NT2/D1 (cell line): ENCODE measurements at regions not wholly inside any gene's neighbourhood (a gene's known extent, or its start where the extent isn't known, plus 50 kb on each side); places are given as distances from the start of the nearest gene placed in this dataset.

ENCODE experiments used
- DNase-seq: peaks from one replicate; pipeline ENCODE4 v3.0.0-alpha.2; 2011; ENCODE audit warnings: low read depth, low spot score
- H3K27me3 ChIP-seq: 2 replicates; pipeline ENCODE4 v1.6.0; 2011; ENCODE audit warnings: mild to moderate bottlenecking; ENCODE audit not compliant: insufficient read length, insufficient read depth
- H3K36me3 ChIP-seq: 2 replicates; pipeline ENCODE4 v1.6.1; 2011; ENCODE audit warnings: mild to moderate bottlenecking, low read length, mixed read lengths; ENCODE audit not compliant: insufficient read depth, insufficient read length
- H3K4me1 ChIP-seq: 2 replicates; pipeline ENCODE4 v1.5.1; 2011; ENCODE audit not compliant: insufficient read depth, insufficient read length
- H3K4me3 ChIP-seq: 2 replicates; pipeline ENCODE4 v1.5.1; 2011; ENCODE audit warnings: low read depth; ENCODE audit not compliant: insufficient read length
- H3K9ac ChIP-seq: 2 replicates; pipeline ENCODE4 v1.6.0; 2011; ENCODE audit warnings: low read depth; ENCODE audit not compliant: insufficient read length
- H3K9me3 ChIP-seq: 2 replicates; pipeline ENCODE4 v1.5.1; 2011; ENCODE audit warnings: mild to moderate bottlenecking, low read length; ENCODE audit not compliant: insufficient read depth
- SUZ12 ChIP-seq: IDR thresholded peaks from 2 replicates; pipeline ENCODE4 v1.6.1; 2011; ENCODE audit not compliant: insufficient read length, insufficient read depth; ENCODE audit errors: extremely low read depth
- YY1 ChIP-seq: IDR thresholded peaks from 2 replicates; pipeline ENCODE4 v1.6.1; 2011; ENCODE audit not compliant: insufficient read length, insufficient read depth
- ZNF274 ChIP-seq: IDR thresholded peaks from 2 replicates; pipeline ENCODE4 v1.6.1; 2011; ENCODE audit warnings: mild to moderate bottlenecking, low read depth, low read length

DNA sequence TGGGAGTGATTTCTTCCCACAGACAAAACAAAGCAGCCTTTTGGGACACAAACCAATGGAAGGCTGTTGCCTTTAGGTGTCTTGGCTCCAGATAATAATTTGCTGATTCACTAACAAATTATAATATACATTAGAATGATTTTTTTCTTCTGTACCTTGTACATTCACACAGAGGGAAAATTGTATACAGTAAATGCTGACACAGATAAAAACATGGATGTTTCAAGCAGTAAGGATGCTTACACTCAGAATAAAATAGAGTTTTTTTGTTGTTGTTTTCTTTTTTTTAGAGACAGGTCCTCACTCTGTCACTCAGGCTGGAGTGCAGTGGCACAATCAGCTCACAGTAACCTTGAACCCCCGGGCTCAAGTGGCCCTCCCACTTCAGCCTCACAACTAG is 109.2 kb upstream of the TRPC6 start:
- DNase-seq: no peak
- no peaks in the 10 kb centered on the region for H3K9me3 ChIP-seq
- no peak overlapping the region for H3K9ac ChIP-seq
- H3K36me3 ChIP-seq: no peaks in the 10 kb centered on the region
- no peaks in the 10 kb centered on the region for H3K27me3 ChIP-seq
- no peak overlapping the region for H3K4me3 ChIP-seq
- no peaks in the 10 kb centered on the region for H3K4me1 ChIP-seq
- TF ChIP-seq SUZ12: no peak
- TF ChIP-seq ZNF274: no peak
- TF ChIP-seq YY1: no peak

DNA sequence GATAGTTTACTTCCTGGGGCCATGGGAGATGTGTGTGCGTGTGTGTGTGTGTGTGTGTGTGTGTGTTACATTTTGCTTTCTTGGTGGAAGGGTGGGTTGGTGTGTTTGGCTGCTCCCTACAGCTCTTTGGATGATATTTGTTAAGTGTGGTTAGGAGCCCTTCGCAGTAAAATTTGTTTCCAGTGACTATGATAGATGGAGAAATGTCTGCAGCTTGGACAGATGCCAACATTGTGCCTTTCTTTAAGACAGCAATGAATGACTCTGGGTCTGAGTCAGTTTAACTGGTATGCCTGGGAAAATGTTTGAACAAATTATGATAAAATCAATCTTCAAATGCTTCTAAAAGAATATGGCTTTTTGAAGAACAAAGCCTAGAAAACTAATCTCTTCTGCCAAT is 102.7 kb upstream of the TRPC6 start:
- Histone ChIP-seq H3K27me3 (no peaks in the 10 kb centered on the region), H3K9ac (no peak overlapping the region), H3K4me3 (no peak overlapping the region), H3K36me3 (no peaks in the 10 kb centered on the region), H3K9me3 (no peaks in the 10 kb centered on the region), H3K4me1 (no peaks in the 10 kb centered on the region)
- no peak for TF ChIP-seq ZNF274
- TF ChIP-seq YY1: no peak
- TF ChIP-seq SUZ12: no peak
- no peak for DNase-seq

- H3K36me3 ChIP-seq: no peaks in the 10 kb centered on the region
- H3K9me3 ChIP-seq: no peaks in the 10 kb centered on the region
- H3K9ac ChIP-seq: no peak overlapping the region
- DNase-seq: no peak
- no peaks in the 10 kb centered on the region for H3K27me3 ChIP-seq
- no peak overlapping the region for H3K4me3 ChIP-seq
- no peak for TF ChIP-seq ZNF274
- no peak for TF ChIP-seq YY1
- TF ChIP-seq SUZ12: no peak
- H3K4me1 ChIP-seq: no peaks in the 10 kb centered on the region
These were observed 84.4 kb upstream of the TRPC6 start for GRCh38 chr11:101668236-101668635.

DNA sequence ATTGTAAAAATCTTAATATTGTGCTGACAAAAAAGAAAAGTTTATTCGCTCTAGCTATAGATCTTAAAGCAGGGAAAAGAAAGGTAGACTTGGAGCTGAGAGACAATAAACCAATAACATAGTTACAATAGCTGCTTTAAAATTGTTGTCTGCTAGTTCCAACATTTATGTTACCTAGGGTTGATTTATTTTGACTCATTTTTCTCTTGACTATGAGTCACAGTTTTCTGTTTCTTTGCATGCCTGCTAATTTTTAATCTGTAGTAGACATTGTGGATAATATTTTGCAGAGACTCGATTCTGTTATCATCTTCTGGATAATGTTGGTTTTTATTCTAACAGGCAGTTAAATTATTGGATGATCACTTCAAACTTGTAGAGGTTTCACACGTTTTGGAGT is 83.1 kb upstream of the TRPC6 start:
- TF ChIP-seq SUZ12: no peak
- TF ChIP-seq ZNF274: no peak
- TF ChIP-seq YY1: no peak
- Histone ChIP-seq H3K4me1 (no peaks in the 10 kb centered on the region), H3K9ac (no peak overlapping the region), H3K4me3 (no peak overlapping the region), H3K27me3 (no peaks in the 10 kb centered on the region), H3K36me3 (no peaks in the 10 kb centered on the region), H3K9me3 (peaks cover 6% of the 10 kb centered on the region)
- no peak for DNase-seq

DNA sequence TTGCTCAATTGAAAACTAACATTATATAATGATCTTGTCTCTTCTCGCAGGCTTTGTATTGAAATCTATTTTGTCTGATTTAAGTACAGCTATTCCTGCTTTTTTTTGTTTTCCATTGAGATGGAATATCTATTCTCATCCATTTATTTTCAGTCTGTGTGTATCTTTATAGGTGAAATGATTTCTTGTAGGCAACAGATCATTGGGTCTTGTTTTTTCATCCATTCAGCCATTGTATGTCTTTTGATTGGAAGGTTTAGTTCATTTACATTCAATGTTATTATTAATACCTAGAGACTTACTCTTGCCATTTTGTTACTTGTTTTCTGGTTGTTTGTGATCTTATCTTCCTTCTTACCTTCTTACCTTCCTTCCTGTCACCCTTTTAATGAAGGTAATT is 77.8 kb upstream of the TRPC6 start:
- no peak for DNase-seq
- Histone ChIP-seq H3K27me3 (no peaks in the 10 kb centered on the region), H3K9me3 (peaks cover 6% of the 10 kb centered on the region), H3K4me3 (no peak overlapping the region), H3K4me1 (no peaks in the 10 kb centered on the region), H3K9ac (no peak overlapping the region), H3K36me3 (no peaks in the 10 kb centered on the region)
- TF ChIP-seq YY1: no peak
- TF ChIP-seq ZNF274: no peak
- TF ChIP-seq SUZ12: no peak
